ENCODE measurements at regions not wholly inside any gene's neighbourhood (a gene's known extent, or its start where the extent isn't known, plus 50 kb on each side); places are given as distances from the start of the nearest gene placed in this dataset.

DNA sequence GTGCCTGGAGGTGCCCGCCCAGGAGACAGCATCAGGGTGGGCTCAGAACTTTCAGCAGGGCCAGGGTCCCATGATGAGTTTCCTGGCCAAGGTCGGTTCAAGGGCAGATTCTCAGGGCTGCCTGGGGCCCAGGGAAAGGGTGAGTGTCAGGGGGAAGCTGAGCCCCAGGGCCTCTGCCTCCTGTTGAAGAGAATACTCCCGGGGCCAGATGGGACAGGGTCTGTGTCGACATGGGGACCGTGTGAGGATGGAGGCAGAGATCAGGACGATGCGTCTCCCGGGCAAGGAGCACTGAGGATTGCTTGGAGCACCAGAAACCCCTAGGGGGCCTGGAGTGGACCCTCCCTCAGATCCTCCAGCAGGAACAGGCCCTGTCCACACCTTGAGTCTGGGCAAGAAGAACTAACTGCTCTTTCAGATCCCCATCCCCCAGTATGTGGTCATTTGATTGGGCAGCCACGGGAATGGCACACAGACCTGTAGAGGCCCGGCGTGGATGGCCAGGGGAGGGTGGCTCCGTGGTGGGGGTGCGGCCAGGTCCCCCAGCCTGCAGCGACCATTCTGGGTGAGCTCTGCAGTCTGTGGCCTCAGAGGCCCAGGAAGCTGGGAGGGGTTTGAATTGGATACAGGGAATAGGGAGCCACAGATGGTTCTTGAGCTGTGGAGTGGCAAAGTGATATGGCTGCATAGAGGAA lies 1078.7 kb downstream of the BRD1 start:
- H3K9me3 ChIP-seq (ENCODE audit: low read length) = no peaks in the 10 kb centered on the region
- no peak for DNase-seq
- H3K4me1 ChIP-seq (ENCODE audit: low read length) = no peaks in the 10 kb centered on the region
- H3K36me3 ChIP-seq (ENCODE audit: insufficient read depth, low read length) = no peaks in the 10 kb centered on the region
- no peaks in the 10 kb centered on the region for H4K20me1 ChIP-seq (ENCODE audit: insufficient read depth, low read depth, low read length)
- no peaks in the 10 kb centered on the region for H3K9me2 ChIP-seq (replicated peaks; ENCODE audit: insufficient read depth, low read length)
- H2AFZ ChIP-seq (ENCODE audit: low read length) = no peak overlapping the region
- H3K4me3 ChIP-seq (ENCODE audit: low read length) = no peak overlapping the region
- H3K27me3 ChIP-seq (ENCODE audit: low read length) = no peaks in the 10 kb centered on the region
- no peak overlapping the region for H3K27ac ChIP-seq (ENCODE audit: low read length)
- no peak overlapping the region for H3K9ac ChIP-seq (ENCODE audit: low read length)
- H3K4me2 ChIP-seq (ENCODE audit: low read depth, low read length, poor library complexity, severe bottlenecking) = no peak overlapping the region
- no peaks in the 10 kb centered on the region for H3K79me2 ChIP-seq (ENCODE audit: low read length)

DNA sequence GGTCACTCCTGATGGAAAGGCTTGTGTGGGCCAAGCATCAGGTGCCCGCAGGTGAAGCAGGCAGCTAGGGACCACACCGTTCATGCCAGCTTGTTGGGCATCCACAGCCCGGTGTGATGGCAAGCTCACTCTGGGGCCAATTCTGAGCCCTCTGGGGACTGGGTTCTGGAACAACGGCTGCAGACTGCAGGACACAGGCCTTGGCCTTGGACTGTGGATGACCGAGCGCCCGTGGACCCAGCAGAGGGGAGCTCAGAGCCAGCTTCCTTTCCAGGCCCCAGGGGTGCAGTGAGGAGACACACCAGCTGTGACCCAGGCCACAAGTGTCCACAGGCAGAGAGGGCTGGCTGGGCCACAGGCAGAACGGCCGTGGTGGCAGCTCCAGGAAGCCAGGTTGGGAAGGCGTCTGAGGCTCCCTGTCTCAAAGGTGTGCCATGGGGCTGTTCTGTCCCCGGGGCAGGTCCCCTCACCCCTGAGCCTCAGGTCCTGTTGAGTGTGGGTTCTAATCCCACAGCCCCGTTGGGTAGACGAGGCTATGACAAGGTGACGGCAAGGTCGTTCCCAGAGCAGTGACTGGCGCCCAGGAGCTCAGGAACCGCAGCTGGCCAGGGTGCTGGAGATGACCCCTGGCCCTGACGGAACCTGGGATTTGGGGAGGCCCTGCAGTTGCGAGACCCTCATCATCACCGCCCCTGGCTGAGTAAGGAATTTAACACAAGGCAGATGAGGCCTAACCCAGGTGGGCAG lies 1079.4 kb downstream of the BRD1 start:
- no peak overlapping the region for H3K27ac ChIP-seq (ENCODE audit: low read length)

DNA sequence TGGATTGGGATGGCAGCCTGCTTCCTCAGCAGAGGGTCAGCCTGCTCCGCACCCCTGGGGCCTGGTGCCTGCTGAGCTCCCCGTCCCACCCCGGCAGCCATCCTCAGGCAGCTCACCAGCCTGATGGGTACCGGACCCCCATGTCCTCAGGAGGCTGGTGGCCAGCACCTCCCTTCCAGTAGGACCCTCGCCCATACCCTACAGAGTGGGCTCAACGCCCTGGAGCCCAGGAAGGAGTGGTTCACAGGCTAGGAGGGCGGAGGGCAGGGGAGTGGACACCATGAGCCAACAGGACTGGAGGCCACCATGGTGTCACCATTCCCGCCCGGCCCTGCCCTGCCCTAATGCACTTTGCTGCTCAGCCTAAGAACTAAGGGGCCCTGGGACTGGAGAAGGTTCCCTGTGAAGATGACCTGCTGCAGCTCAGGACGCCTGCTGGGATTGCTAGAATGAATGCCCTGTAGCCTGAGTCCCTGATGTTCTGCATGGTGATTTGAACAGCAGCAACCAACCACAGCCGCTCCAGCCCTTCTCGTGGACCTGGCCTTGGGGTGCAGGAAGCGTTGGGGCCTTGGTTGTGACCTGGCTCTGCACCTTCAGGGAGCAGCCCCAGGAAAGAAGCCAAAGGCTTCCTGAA lies 1080.8 kb downstream of the BRD1 start:
- Histone ChIP-seq H3K4me1 (ENCODE audit: low read length) (no peaks in the 10 kb centered on the region), H3K9me3 (ENCODE audit: low read length) (no peaks in the 10 kb centered on the region), H4K20me1 (ENCODE audit: insufficient read depth, low read depth, low read length) (no peaks in the 10 kb centered on the region; the same call in 1 of the 2 replicates), H3K4me3 (ENCODE audit: low read length) (no peak overlapping the region), H3K36me3 (ENCODE audit: insufficient read depth, low read length) (no peaks in the 10 kb centered on the region), H3K27me3 (ENCODE audit: low read length) (no peaks in the 10 kb centered on the region), H3K9ac (ENCODE audit: low read length) (no peak overlapping the region), H2AFZ (ENCODE audit: low read length) (no peak overlapping the region), H3K27ac (ENCODE audit: low read length) (no peak overlapping the region), H3K4me2 (ENCODE audit: low read depth, low read length, poor library complexity, severe bottlenecking) (no peak overlapping the region), H3K79me2 (ENCODE audit: low read length) (no peaks in the 10 kb centered on the region), H3K9me2 (replicated peaks; ENCODE audit: insufficient read depth, low read length) (no peaks in the 10 kb centered on the region)
- DNase-seq = no peak

More for the DNA sequence above, 1079.4 kb downstream of the BRD1 start:
- Histone ChIP-seq H2AFZ (ENCODE audit: low read length) (no peak overlapping the region), H3K79me2 (ENCODE audit: low read length) (no peaks in the 10 kb centered on the region), H3K4me2 (ENCODE audit: low read depth, low read length, poor library complexity, severe bottlenecking) (no peak overlapping the region), H3K36me3 (ENCODE audit: insufficient read depth, low read length) (no peaks in the 10 kb centered on the region), H3K9ac (ENCODE audit: low read length) (no peak overlapping the region), H3K27me3 (ENCODE audit: low read length) (no peaks in the 10 kb centered on the region), H3K4me1 (ENCODE audit: low read length) (no peaks in the 10 kb centered on the region), H3K9me2 (replicated peaks; ENCODE audit: insufficient read depth, low read length) (no peaks in the 10 kb centered on the region), H4K20me1 (ENCODE audit: insufficient read depth, low read depth, low read length) (no peaks in the 10 kb centered on the region; the same call in 1 of the 2 replicates), H3K4me3 (ENCODE audit: low read length) (no peak overlapping the region), H3K9me3 (ENCODE audit: low read length) (no peaks in the 10 kb centered on the region)
- no peak for DNase-seq

DNA sequence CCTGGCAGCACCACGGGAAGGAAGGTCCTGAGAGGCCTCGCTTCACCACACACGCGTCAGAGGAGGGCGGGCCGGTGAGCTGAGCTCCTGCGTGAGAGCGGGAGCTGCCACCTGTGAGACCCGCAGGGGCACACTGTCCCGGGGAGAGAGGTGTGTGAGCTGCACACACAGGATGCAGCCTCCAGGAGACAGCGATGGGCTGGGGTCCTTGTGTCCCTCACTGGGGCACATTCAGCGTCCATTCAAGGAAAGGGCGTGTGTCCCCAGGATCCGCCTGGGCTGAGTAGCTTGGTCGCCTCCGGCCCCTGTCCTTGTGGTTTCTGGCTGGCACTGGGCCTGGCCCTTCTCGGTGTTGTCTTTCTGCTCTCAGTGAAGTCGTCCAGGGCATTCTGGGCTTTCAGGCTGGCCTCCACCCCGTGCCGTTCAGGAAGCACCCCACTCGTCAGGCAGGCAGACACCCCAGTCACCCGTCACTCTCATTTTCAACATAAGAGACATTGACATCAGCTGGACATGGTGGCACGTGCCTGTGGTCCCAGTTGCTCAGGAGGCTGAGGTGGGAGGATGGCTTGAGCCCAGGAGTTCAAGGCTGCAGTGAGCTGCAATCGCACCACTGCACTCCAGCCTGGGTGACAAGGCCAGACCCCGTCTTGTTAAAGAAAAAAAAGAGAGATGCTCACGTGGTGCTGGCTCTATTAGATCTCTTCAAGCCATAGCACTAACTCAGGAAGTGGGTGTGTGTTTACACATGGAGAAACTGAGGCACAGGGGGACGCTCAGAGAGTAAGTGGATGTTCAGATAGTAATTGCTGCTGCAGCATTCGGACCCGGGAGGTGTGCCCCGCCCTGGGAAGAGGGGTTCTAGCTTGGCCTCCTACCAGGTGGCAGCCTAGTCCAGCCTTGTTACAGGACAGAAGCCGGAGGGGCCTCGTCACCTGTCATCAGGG lies 1081.6 kb downstream of the BRD1 start:
- H3K79me2 ChIP-seq (ENCODE audit: low read length) = no peaks in the 10 kb centered on the region
- no peaks in the 10 kb centered on the region for H3K36me3 ChIP-seq (ENCODE audit: insufficient read depth, low read length)
- H3K9ac ChIP-seq (ENCODE audit: low read length) = no peak overlapping the region
- no peak overlapping the region for H3K27ac ChIP-seq (ENCODE audit: low read length)
- H3K4me2 ChIP-seq (ENCODE audit: low read depth, low read length, poor library complexity, severe bottlenecking) = no peak overlapping the region
- H3K4me1 ChIP-seq (ENCODE audit: low read length) = no peaks in the 10 kb centered on the region
- H3K27me3 ChIP-seq (ENCODE audit: low read length) = no peaks in the 10 kb centered on the region
- no peak overlapping the region for H2AFZ ChIP-seq (ENCODE audit: low read length)
- H3K9me2 ChIP-seq (replicated peaks; ENCODE audit: insufficient read depth, low read length) = no peaks in the 10 kb centered on the region
- H3K4me3 ChIP-seq (ENCODE audit: low read length) = no peak overlapping the region
- no peak for DNase-seq
- no peaks in the 10 kb centered on the region for H3K9me3 ChIP-seq (ENCODE audit: low read length)
- H4K20me1 ChIP-seq (ENCODE audit: insufficient read depth, low read depth, low read length) = no peaks in the 10 kb centered on the region; the same call in 1 of the 2 replicates

DNA sequence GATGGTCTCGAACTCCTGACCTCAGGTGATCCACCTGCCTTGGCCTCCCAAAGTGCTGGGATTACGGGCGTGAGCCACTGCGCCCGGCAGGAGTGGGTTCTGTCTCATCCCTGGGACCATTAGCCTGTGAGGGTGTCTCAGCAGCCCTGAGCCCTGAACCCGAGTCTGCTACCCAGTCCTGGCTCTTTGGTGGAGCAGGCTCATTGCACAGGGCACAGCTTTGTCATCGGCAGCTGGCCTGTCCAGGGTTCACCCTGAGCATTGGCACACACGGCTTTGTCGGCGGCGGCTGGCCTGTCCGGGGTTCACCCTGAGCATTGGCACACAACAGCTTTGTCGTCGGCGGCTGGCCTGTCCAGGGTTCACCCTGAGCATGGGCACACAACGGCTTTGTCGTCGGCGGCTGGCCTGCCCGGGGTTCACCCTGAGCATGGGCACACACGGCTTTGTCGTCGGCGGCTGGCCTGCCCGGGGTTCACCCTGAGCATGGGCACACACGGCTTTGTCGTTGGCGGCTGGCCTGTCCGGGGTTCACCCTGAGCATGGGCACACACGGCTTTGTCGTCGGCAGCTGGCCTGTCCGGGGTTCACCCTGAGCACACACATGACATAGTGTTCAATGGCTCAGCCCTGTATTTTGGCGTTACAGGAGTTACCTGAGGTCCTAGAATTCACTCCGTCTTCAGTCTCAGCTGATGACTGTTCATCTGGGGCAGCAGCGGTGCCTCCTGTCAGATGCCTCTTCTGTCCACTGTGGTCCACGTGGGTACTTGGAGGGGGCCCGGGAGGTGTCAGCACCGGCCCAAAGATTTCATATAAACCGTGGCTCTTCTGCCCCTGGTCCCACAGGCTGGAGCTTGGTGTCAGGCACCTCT lies 1082.5 kb downstream of the BRD1 start:
- Histone ChIP-seq H3K27ac (ENCODE audit: low read length) (no peak overlapping the region), H3K79me2 (ENCODE audit: low read length) (no peaks in the 10 kb centered on the region), H3K9ac (ENCODE audit: low read length) (no peak overlapping the region)

DNA sequence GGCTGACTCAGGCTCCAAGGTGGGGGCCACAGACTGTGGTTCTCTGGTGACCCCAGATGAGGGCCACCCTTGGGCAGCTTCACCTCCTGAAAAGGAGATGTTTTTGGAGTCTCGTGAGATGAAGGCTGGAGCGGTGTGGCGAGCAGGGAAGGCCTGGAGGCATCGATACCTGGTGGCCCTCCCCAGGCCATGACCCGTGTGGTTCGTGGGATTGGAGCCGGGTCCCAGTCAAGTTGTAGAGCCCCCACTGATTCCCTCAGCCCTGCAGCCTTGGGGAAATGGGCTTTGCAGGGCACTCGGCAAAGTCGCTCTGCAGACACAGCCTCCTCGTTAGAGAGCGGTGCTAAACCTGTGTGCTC lies 1083.4 kb downstream of the BRD1 start:
- Histone ChIP-seq H3K4me2 (ENCODE audit: low read depth, low read length, poor library complexity, severe bottlenecking) (no peak overlapping the region), H3K27ac (ENCODE audit: low read length) (no peak overlapping the region), H3K4me3 (ENCODE audit: low read length) (no peak overlapping the region), H3K79me2 (ENCODE audit: low read length) (no peaks in the 10 kb centered on the region), H4K20me1 (ENCODE audit: insufficient read depth, low read depth, low read length) (no peaks in the 10 kb centered on the region; the same call in 1 of the 2 replicates), H2AFZ (ENCODE audit: low read length) (no peak overlapping the region), H3K9ac (ENCODE audit: low read length) (no peak overlapping the region), H3K9me3 (ENCODE audit: low read length) (no peaks in the 10 kb centered on the region), H3K27me3 (ENCODE audit: low read length) (no peaks in the 10 kb centered on the region), H3K4me1 (ENCODE audit: low read length) (no peaks in the 10 kb centered on the region), H3K36me3 (ENCODE audit: insufficient read depth, low read length) (no peaks in the 10 kb centered on the region), H3K9me2 (replicated peaks; ENCODE audit: insufficient read depth, low read length) (no peaks in the 10 kb centered on the region)
- DNase-seq = no peak

More for the DNA sequence above, 1082.5 kb downstream of the BRD1 start:
- Histone ChIP-seq H3K4me3 (ENCODE audit: low read length) (no peak overlapping the region), H3K4me1 (ENCODE audit: low read length) (no peaks in the 10 kb centered on the region), H3K36me3 (ENCODE audit: insufficient read depth, low read length) (no peaks in the 10 kb centered on the region), H3K9me3 (ENCODE audit: low read length) (no peaks in the 10 kb centered on the region), H4K20me1 (ENCODE audit: insufficient read depth, low read depth, low read length) (no peaks in the 10 kb centered on the region; the same call in 1 of the 2 replicates), H3K9me2 (replicated peaks; ENCODE audit: insufficient read depth, low read length) (no peaks in the 10 kb centered on the region), H3K4me2 (ENCODE audit: low read depth, low read length, poor library complexity, severe bottlenecking) (no peak overlapping the region), H2AFZ (ENCODE audit: low read length) (no peak overlapping the region), H3K27me3 (ENCODE audit: low read length) (no peaks in the 10 kb centered on the region)
- DNase-seq = no peak

DNA sequence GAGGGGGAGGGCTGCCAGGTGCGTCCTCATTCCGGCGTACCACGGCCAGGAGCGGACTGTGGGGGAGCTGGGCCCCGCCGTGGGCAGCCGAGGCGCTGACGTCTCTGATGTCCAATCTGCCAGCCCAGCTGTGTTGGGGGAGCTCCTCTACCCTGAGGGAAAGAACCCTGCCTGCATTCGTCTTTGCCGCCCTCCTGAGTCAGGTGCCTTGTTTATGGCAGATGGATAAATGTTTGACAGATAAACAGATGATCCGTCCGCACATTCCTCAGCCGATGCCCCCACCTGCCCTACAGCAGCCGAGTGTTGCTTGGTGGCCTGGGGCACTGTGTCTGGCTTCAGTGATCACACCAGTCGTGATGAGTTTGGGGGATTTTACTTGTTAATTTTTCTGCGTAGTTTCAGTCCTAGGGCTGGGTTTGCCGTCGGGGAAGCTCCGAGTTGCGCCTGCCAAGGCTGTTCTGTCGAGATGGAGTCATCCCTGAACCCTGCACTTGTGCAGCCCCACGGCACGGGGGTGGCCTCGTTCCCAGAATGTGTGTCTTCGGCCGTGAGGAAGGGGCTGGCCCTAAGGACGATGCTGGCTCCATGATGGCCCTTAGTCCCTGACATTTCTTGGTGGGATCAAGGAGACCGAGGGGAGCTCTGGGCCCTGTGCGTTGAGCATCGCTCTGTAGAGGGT lies 1083.9 kb downstream of the BRD1 start:
- H3K27me3 ChIP-seq (ENCODE audit: low read length) = no peaks in the 10 kb centered on the region
- H3K9ac ChIP-seq (ENCODE audit: low read length) = no peak overlapping the region
- no peak overlapping the region for H3K27ac ChIP-seq (ENCODE audit: low read length)
- no peak overlapping the region for H3K4me3 ChIP-seq (ENCODE audit: low read length)
- no peaks in the 10 kb centered on the region for H3K36me3 ChIP-seq (ENCODE audit: insufficient read depth, low read length)
- H3K4me2 ChIP-seq (ENCODE audit: low read depth, low read length, poor library complexity, severe bottlenecking) = no peak overlapping the region
- H3K9me3 ChIP-seq (ENCODE audit: low read length) = no peaks in the 10 kb centered on the region
- H4K20me1 ChIP-seq (ENCODE audit: insufficient read depth, low read depth, low read length) = no peaks in the 10 kb centered on the region; the same call in 1 of the 2 replicates
- H3K79me2 ChIP-seq (ENCODE audit: low read length) = no peaks in the 10 kb centered on the region
- H3K4me1 ChIP-seq (ENCODE audit: low read length) = no peaks in the 10 kb centered on the region
- H3K9me2 ChIP-seq (replicated peaks; ENCODE audit: insufficient read depth, low read length) = no peaks in the 10 kb centered on the region
- DNase-seq = no peak
- H2AFZ ChIP-seq (ENCODE audit: low read length) = no peak overlapping the region

Data from Karpas-422 (cell line).